ENCODE measurements at regions not wholly inside any gene's neighbourhood (a gene's known extent, or its start where the extent isn't known, plus 50 kb on each side); places are given as distances from the start of the nearest gene placed in this dataset.

GRCh38 chr10:4086131-4086898 is 301.3 kb upstream of the KLF6 start:
- TF ChIP-seq CTCF (IDR thresholded peaks at IDR 0.05) = no peak
- TF ChIP-seq POLR2AphosphoS5 (IDR thresholded peaks at IDR 0.05; ENCODE audit: low read depth, low read length) = no peak

All from Panc1 (cell line).